Neural cell (in vitro differentiated cells): ENCODE measurements at regions not wholly inside any gene's neighbourhood (a gene's known extent, or its start where the extent isn't known, plus 50 kb on each side); places are given as distances from the start of the nearest gene placed in this dataset.

Experiments
- EP300 ChIP-seq: fragments of 450-650 bp; conservative IDR thresholded peaks from 2 replicates; pipeline ENCODE4 v1.6.1; 2014; ENCODE audit warnings: antibody characterized with exemption, mild to moderate bottlenecking, moderate library complexity; ENCODE audit not compliant: poor library complexity, severe bottlenecking
- EZH2 ChIP-seq: fragments of 200-600, 300-800 bp; shearing (Covaris generic), sonication (generic); IDR thresholded peaks from 2 replicates; pipeline ENCODE4 v1.6.1; 2014; ENCODE audit warnings: antibody characterized with exemption, low read length, borderline replicate concordance, mild to moderate bottlenecking; ENCODE audit not compliant: insufficient read depth, poor library complexity, severe bottlenecking
- MXI1 ChIP-seq: fragments of 450-650 bp; conservative IDR thresholded peaks from 2 replicates; pipeline ENCODE4 v1.6.1; 2014; ENCODE audit warnings: antibody characterized with exemption, mild to moderate bottlenecking; ENCODE audit not compliant: poor library complexity, severe bottlenecking
- POLR2AphosphoS5 ChIP-seq: IDR thresholded peaks from 2 replicates; pipeline ENCODE4 v1.6.1; 2012
- RAD21 ChIP-seq: fragments of 450-650 bp; conservative IDR thresholded peaks from 2 replicates; pipeline ENCODE4 v1.6.1; 2014; ENCODE audit warnings: antibody characterized with exemption, mild to moderate bottlenecking, moderate library complexity
- SMC3 ChIP-seq: fragments of 450-650 bp; conservative IDR thresholded peaks from 2 replicates; pipeline ENCODE4 v1.6.1; 2014; ENCODE audit warnings: antibody characterized with exemption, mild to moderate bottlenecking, moderate library complexity; ENCODE audit not compliant: poor library complexity
- TAF1 ChIP-seq: IDR thresholded peaks from 2 replicates; pipeline ENCODE4 v1.6.1; 2012; ENCODE audit warnings: low read depth
- TF ChIP-seq, protein P1 (sequence below): fragments of 450-650 bp; IDR thresholded peaks from 2 replicates; pipeline ENCODE4 v1.5.1; 2014; ENCODE audit warnings: antibody characterized with exemption, mild to moderate bottlenecking, moderate library complexity; ENCODE audit not compliant: poor library complexity, severe bottlenecking
- TF ChIP-seq, protein P2 (sequence below): IDR thresholded peaks from 2 replicates; pipeline ENCODE4 v1.6.1; 2012; ENCODE audit warnings: borderline replicate concordance

DNA sequence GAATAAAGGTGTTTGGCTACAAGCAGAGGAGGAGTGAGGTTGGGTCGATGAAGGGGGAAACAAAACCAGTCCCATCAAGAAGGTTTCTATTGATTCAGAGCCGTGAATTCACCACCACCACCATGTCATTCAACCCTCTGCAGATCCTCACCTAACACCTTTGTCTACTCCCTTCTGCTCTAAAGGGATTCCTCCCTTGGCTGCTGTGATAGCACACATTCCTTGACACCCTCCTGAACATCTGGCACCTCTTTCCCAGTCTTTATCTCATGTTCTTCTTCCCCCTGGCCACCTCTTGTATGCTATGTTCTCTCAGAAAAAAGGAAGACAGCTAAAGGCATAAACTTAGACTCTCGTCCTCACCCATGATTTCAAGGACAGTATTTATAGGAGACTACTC is 318.0 kb downstream of the GPAM start:
- TF ChIP-seq, protein P1, sequence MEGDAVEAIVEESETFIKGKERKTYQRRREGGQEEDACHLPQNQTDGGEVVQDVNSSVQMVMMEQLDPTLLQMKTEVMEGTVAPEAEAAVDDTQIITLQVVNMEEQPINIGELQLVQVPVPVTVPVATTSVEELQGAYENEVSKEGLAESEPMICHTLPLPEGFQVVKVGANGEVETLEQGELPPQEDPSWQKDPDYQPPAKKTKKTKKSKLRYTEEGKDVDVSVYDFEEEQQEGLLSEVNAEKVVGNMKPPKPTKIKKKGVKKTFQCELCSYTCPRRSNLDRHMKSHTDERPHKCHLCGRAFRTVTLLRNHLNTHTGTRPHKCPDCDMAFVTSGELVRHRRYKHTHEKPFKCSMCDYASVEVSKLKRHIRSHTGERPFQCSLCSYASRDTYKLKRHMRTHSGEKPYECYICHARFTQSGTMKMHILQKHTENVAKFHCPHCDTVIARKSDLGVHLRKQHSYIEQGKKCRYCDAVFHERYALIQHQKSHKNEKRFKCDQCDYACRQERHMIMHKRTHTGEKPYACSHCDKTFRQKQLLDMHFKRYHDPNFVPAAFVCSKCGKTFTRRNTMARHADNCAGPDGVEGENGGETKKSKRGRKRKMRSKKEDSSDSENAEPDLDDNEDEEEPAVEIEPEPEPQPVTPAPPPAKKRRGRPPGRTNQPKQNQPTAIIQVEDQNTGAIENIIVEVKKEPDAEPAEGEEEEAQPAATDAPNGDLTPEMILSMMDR: no peak
- TF ChIP-seq EP300: no peak
- no peak for TF ChIP-seq MXI1
- TF ChIP-seq POLR2AphosphoS5: no peak
- TF ChIP-seq, protein P2, sequence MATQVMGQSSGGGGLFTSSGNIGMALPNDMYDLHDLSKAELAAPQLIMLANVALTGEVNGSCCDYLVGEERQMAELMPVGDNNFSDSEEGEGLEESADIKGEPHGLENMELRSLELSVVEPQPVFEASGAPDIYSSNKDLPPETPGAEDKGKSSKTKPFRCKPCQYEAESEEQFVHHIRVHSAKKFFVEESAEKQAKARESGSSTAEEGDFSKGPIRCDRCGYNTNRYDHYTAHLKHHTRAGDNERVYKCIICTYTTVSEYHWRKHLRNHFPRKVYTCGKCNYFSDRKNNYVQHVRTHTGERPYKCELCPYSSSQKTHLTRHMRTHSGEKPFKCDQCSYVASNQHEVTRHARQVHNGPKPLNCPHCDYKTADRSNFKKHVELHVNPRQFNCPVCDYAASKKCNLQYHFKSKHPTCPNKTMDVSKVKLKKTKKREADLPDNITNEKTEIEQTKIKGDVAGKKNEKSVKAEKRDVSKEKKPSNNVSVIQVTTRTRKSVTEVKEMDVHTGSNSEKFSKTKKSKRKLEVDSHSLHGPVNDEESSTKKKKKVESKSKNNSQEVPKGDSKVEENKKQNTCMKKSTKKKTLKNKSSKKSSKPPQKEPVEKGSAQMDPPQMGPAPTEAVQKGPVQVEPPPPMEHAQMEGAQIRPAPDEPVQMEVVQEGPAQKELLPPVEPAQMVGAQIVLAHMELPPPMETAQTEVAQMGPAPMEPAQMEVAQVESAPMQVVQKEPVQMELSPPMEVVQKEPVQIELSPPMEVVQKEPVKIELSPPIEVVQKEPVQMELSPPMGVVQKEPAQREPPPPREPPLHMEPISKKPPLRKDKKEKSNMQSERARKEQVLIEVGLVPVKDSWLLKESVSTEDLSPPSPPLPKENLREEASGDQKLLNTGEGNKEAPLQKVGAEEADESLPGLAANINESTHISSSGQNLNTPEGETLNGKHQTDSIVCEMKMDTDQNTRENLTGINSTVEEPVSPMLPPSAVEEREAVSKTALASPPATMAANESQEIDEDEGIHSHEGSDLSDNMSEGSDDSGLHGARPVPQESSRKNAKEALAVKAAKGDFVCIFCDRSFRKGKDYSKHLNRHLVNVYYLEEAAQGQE: no peak
- TF ChIP-seq SMC3: no peak
- TF ChIP-seq EZH2: no peak
- no peak for TF ChIP-seq RAD21
- no peak for TF ChIP-seq TAF1
